GM12874 (cell line): ENCODE measurements at regions not wholly inside any gene's neighbourhood (a gene's known extent, or its start where the extent isn't known, plus 50 kb on each side); places are given as distances from the start of the nearest gene placed in this dataset.

Experiments
- CTCF ChIP-seq: IDR thresholded peaks from 2 replicates; pipeline ENCODE4 v1.5.1; 2011; ENCODE audit warnings: low read depth, mild to moderate bottlenecking, control low read depth, low read length, moderate library complexity; ENCODE audit not compliant: insufficient read depth

GRCh38 chr1:82920418-82921248 lies 1078.3 kb downstream of the TTLL7 start:
- no peak for TF ChIP-seq CTCF

DNA sequence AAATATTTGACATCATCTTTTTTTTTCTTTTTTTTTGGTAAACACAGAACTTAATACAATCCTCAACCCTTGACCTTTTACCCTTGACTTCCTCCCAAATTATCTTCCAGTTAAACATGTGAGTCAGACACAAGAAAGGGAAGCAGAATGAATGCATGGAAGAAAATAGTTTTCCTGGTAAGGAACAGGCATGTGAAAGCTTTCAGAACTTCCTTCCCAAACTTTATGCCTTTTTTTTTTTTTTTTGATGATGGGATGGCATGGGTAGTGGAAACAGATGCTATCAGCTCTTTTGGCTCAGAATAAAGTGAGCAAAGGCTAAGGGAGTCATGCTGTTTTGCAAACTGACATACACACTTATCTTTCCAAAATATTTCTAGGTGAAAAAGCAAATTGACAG lies 1079.1 kb downstream of the TTLL7 start:
- no peak for TF ChIP-seq CTCF

GRCh38 chr1:82907313-82907712 lies 1091.6 kb downstream of the TTLL7 start:
- no peak for TF ChIP-seq CTCF

GRCh38 chr1:82903626-82904025 lies 1095.3 kb downstream of the TTLL7 start:
- TF ChIP-seq CTCF, result no peak

GRCh38 chr1:82901561-82901960 lies 1097.4 kb downstream of the TTLL7 start:
- TF ChIP-seq CTCF, result no peak

DNA sequence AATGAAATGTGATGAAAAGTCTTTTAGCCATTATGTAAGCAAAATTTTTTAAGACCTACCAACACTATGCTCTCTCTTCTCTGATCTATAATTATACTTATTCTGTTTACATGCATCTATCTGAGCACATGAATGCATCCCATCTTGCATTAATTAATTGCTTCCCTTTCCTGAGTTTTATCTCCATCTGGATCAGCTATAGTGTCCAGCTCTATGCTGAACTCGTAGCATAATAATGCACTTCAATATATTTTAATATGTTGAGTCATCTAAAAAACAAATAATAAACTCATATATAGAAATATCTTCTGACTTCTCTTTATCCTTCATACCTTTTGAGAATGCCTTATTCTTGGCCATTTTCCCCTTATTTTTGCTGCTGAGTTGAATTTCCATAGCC lies 1097.8 kb downstream of the TTLL7 start:
- TF ChIP-seq CTCF, result no peak

DNA sequence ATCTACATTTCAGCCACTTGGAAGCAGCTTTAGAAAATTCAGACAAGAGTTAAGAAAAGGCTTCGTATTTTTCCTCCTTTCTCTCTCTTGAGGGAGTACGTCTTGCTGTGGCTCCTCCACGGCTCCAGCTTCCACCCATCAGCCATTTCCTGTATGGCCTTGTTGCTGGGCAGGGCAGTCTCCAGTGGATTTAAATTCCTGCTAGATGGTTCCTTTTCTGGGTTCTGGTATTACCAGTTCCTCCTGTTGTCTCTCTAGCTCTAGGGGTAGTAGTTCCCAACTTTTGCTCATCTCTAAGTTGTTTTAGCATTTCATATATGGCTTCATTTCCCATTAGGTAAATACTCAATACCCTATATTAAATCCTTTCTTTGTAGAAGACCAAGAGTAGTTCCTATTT lies 1098.3 kb downstream of the ADGRL2 start:
- TF ChIP-seq CTCF, result no peak
